Neural cell (in vitro differentiated cells): ENCODE measurements at regions not wholly inside any gene's neighbourhood (a gene's known extent, or its start where the extent isn't known, plus 50 kb on each side); places are given as distances from the start of the nearest gene placed in this dataset.

Source experiments
- H2AFZ ChIP-seq: fragments of 200-600, 300-800 bp; sonication (generic), shearing (Covaris generic); 2 replicates; pipeline ENCODE4 v1.6.0; 2014; ENCODE audit warnings: low read depth, mild to moderate bottlenecking, antibody characterized with exemption, low read length, moderate library complexity
- H3F3A ChIP-seq: fragments of 200-600 bp; shearing (Covaris generic); 2 replicates; pipeline ENCODE4 v1.6.1; 2016; ENCODE audit warnings: mild to moderate bottlenecking, moderate library complexity, mixed read lengths, antibody characterized with exemption, low read length; ENCODE audit not compliant: insufficient read depth, poor library complexity, severe bottlenecking
- H3K27ac ChIP-seq: fragments of 200-600, 300-800 bp; sonication (generic), shearing (Covaris generic); 2 replicates; pipeline ENCODE4 v1.5.1; 2014; ENCODE audit warnings: mild to moderate bottlenecking, low read length, moderate library complexity
- H3K27me3 ChIP-seq: fragments of 300-800, 200-600 bp; sonication (generic), shearing (Covaris generic); 2 replicates; pipeline ENCODE4 v1.6.0; 2014; ENCODE audit warnings: mild to moderate bottlenecking, low read depth, low read length, moderate library complexity; ENCODE audit not compliant: insufficient read depth
- H3K36me3 ChIP-seq: fragments of 300-800, 200-600 bp; sonication (generic), shearing (Covaris generic); 2 replicates; pipeline ENCODE4 v1.5.1; 2014; ENCODE audit warnings: mild to moderate bottlenecking, antibody characterized with exemption, low read length, moderate library complexity; ENCODE audit not compliant: insufficient read depth
- H3K4me2 ChIP-seq: fragments of 300-800, 200-600 bp; sonication (generic), shearing (Covaris generic); 2 replicates; pipeline ENCODE4 v1.6.0; 2014; ENCODE audit warnings: mild to moderate bottlenecking, low read length
- H3K4me3 ChIP-seq: fragments of 300-800, 200-600 bp; sonication (generic), shearing (Covaris generic); 2 replicates; pipeline ENCODE4 v1.5.1; 2014; ENCODE audit warnings: mild to moderate bottlenecking, low read length, moderate library complexity
- H3K79me2 ChIP-seq: fragments of 200-600 bp; shearing (Covaris generic); replicated peaks from 2 replicates; pipeline ENCODE4 v1.6.0; 2014; ENCODE audit warnings: mild to moderate bottlenecking, low read length, moderate library complexity; ENCODE audit not compliant: insufficient read depth
- H3K9ac ChIP-seq: fragments of 300-800, 200-600 bp; sonication (generic), shearing (Covaris generic); 2 replicates; pipeline ENCODE4 v1.6.1; 2016; ENCODE audit warnings: mild to moderate bottlenecking, low read length, mixed read lengths
- H3K9me2 ChIP-seq: fragments of 200-600 bp; shearing (Covaris generic); 2 replicates; pipeline ENCODE4 v1.6.1; 2016; ENCODE audit warnings: mild to moderate bottlenecking, low read length, mixed read lengths; ENCODE audit not compliant: insufficient read depth
- H3K9me3 ChIP-seq: fragments of 200-600, 300-800 bp; sonication (generic), shearing (Covaris generic); 2 replicates; pipeline ENCODE4 v1.6.1; 2016; ENCODE audit warnings: mild to moderate bottlenecking, mixed run types, low read length, moderate library complexity, mixed read lengths
- H4K20me1 ChIP-seq: fragments of 200-600 bp; shearing (Covaris generic); 2 replicates; pipeline ENCODE4 v1.6.1; 2016; ENCODE audit warnings: mild to moderate bottlenecking, mixed run types; ENCODE audit not compliant: insufficient read depth
- EP300 ChIP-seq: fragments of 450-650 bp; conservative IDR thresholded peaks from 2 replicates; pipeline ENCODE4 v1.6.1; 2014; ENCODE audit warnings: antibody characterized with exemption, mild to moderate bottlenecking, moderate library complexity; ENCODE audit not compliant: poor library complexity, severe bottlenecking
- EZH2 ChIP-seq: fragments of 200-600, 300-800 bp; shearing (Covaris generic), sonication (generic); IDR thresholded peaks from 2 replicates; pipeline ENCODE4 v1.6.1; 2014; ENCODE audit warnings: antibody characterized with exemption, low read length, borderline replicate concordance, mild to moderate bottlenecking; ENCODE audit not compliant: insufficient read depth, poor library complexity, severe bottlenecking
- MXI1 ChIP-seq: fragments of 450-650 bp; conservative IDR thresholded peaks from 2 replicates; pipeline ENCODE4 v1.6.1; 2014; ENCODE audit warnings: antibody characterized with exemption, mild to moderate bottlenecking; ENCODE audit not compliant: poor library complexity, severe bottlenecking
- POLR2AphosphoS5 ChIP-seq: IDR thresholded peaks from 2 replicates; pipeline ENCODE4 v1.6.1; 2012
- RAD21 ChIP-seq: fragments of 450-650 bp; conservative IDR thresholded peaks from 2 replicates; pipeline ENCODE4 v1.6.1; 2014; ENCODE audit warnings: antibody characterized with exemption, mild to moderate bottlenecking, moderate library complexity
- SMC3 ChIP-seq: fragments of 450-650 bp; conservative IDR thresholded peaks from 2 replicates; pipeline ENCODE4 v1.6.1; 2014; ENCODE audit warnings: antibody characterized with exemption, mild to moderate bottlenecking, moderate library complexity; ENCODE audit not compliant: poor library complexity
- TAF1 ChIP-seq: IDR thresholded peaks from 2 replicates; pipeline ENCODE4 v1.6.1; 2012; ENCODE audit warnings: low read depth
- TF ChIP-seq, protein P1 (sequence below): fragments of 450-650 bp; IDR thresholded peaks from 2 replicates; pipeline ENCODE4 v1.5.1; 2014; ENCODE audit warnings: antibody characterized with exemption, mild to moderate bottlenecking, moderate library complexity; ENCODE audit not compliant: poor library complexity, severe bottlenecking
- TF ChIP-seq, protein P2 (sequence below): IDR thresholded peaks from 2 replicates; pipeline ENCODE4 v1.6.1; 2012; ENCODE audit warnings: borderline replicate concordance

DNA sequence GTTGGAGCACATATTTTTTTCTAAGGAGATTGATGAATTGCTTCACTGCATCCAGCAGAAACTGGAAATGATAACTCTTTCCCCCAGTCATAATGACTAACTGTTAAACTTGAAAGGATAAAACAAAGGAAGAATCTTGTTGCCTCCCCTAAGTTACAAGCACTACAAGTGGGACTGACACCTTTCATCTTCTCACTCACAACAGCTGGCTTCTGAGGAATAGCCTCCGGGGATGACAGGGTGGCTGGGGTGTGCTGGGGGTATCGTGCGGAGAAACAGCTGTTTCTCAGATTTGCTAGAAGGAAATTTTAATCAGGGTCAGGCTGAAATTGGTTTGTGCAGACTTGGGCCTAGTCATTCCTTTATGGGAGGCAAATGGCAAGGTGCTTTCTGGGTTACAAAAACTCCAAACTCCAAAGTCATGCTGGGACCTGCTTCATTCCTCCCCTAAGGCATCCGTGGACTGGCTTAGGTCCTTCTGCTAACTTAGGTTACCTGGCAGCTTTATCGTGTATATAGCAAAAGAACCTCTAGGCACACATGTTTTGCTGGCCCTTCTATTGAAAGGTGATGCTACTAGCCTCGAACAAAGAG lies 557.2 kb downstream of the TOX3 start:
- Histone ChIP-seq H3K27me3 (no peaks in the 10 kb centered on the region), H3K4me3 (no peak overlapping the region), H3K9me2 (no peaks in the 10 kb centered on the region), H3K36me3 (no peaks in the 10 kb centered on the region), H3K9ac (no peak overlapping the region), H4K20me1 (no peaks in the 10 kb centered on the region), H3K79me2 (no peaks in the 10 kb centered on the region), H3K4me2 (no peak overlapping the region), H3K9me3 (no peaks in the 10 kb centered on the region), H2AFZ (no peak overlapping the region), H3F3A (no peaks in the 10 kb centered on the region), H3K27ac (no peak overlapping the region)
- TF ChIP-seq, protein P1, sequence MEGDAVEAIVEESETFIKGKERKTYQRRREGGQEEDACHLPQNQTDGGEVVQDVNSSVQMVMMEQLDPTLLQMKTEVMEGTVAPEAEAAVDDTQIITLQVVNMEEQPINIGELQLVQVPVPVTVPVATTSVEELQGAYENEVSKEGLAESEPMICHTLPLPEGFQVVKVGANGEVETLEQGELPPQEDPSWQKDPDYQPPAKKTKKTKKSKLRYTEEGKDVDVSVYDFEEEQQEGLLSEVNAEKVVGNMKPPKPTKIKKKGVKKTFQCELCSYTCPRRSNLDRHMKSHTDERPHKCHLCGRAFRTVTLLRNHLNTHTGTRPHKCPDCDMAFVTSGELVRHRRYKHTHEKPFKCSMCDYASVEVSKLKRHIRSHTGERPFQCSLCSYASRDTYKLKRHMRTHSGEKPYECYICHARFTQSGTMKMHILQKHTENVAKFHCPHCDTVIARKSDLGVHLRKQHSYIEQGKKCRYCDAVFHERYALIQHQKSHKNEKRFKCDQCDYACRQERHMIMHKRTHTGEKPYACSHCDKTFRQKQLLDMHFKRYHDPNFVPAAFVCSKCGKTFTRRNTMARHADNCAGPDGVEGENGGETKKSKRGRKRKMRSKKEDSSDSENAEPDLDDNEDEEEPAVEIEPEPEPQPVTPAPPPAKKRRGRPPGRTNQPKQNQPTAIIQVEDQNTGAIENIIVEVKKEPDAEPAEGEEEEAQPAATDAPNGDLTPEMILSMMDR = no peak
- TF ChIP-seq MXI1 = no peak
- TF ChIP-seq SMC3 = no peak
- TF ChIP-seq EZH2 = no peak
- no peak for TF ChIP-seq RAD21
- TF ChIP-seq POLR2AphosphoS5 = no peak

DNA sequence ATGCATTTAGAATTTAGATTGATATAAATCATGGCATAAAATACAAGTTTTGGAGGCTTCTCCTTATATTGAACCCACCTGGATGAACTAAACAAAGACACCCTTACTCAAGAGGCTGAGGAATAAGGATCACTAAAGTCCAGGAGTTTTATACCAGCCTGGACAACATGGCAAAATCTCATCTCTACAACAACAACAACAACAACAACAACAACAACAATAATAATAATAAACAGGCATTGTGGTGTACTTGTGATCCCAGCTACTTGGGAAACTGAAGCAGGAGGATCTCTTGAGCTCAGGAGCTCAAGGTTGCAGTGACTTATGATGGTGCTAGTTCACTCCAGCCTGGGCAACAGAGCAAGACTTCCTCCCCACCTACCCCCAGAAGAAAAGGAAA lies 558.0 kb downstream of the TOX3 start:
- TF ChIP-seq, protein P1 = no peak
- TF ChIP-seq EP300 (no peak), TAF1 (no peak), RAD21 (no peak), SMC3 (no peak), EZH2 (no peak), MXI1 (no peak), POLR2AphosphoS5 (no peak)
- TF ChIP-seq, protein P2, sequence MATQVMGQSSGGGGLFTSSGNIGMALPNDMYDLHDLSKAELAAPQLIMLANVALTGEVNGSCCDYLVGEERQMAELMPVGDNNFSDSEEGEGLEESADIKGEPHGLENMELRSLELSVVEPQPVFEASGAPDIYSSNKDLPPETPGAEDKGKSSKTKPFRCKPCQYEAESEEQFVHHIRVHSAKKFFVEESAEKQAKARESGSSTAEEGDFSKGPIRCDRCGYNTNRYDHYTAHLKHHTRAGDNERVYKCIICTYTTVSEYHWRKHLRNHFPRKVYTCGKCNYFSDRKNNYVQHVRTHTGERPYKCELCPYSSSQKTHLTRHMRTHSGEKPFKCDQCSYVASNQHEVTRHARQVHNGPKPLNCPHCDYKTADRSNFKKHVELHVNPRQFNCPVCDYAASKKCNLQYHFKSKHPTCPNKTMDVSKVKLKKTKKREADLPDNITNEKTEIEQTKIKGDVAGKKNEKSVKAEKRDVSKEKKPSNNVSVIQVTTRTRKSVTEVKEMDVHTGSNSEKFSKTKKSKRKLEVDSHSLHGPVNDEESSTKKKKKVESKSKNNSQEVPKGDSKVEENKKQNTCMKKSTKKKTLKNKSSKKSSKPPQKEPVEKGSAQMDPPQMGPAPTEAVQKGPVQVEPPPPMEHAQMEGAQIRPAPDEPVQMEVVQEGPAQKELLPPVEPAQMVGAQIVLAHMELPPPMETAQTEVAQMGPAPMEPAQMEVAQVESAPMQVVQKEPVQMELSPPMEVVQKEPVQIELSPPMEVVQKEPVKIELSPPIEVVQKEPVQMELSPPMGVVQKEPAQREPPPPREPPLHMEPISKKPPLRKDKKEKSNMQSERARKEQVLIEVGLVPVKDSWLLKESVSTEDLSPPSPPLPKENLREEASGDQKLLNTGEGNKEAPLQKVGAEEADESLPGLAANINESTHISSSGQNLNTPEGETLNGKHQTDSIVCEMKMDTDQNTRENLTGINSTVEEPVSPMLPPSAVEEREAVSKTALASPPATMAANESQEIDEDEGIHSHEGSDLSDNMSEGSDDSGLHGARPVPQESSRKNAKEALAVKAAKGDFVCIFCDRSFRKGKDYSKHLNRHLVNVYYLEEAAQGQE = no peak
- no peak overlapping the region for H3K27ac ChIP-seq
- H4K20me1 ChIP-seq = no peaks in the 10 kb centered on the region
- no peaks in the 10 kb centered on the region for H3K9me2 ChIP-seq
- H3F3A ChIP-seq = no peaks in the 10 kb centered on the region
- no peak overlapping the region for H3K4me3 ChIP-seq
- H3K9ac ChIP-seq = no peak overlapping the region
- no peaks in the 10 kb centered on the region for H3K36me3 ChIP-seq
- H3K4me2 ChIP-seq = no peak overlapping the region
- no peaks in the 10 kb centered on the region for H3K27me3 ChIP-seq
- H3K79me2 ChIP-seq = no peaks in the 10 kb centered on the region
- no peak overlapping the region for H2AFZ ChIP-seq
- H3K9me3 ChIP-seq = no peaks in the 10 kb centered on the region
